HUES48 (cell line): ENCODE measurements at regions not wholly inside any gene's neighbourhood (a gene's known extent, or its start where the extent isn't known, plus 50 kb on each side); places are given as distances from the start of the nearest gene placed in this dataset.

Experiments used
- H3K27ac ChIP-seq: one replicate; pipeline ENCODE4 v1.7.0; 2013; ENCODE audit warnings: low read depth, low read length, inconsistent platforms
- H3K27me3 ChIP-seq: 2 replicates; pipeline ENCODE4 v1.6.1; 2013; ENCODE audit warnings: mild to moderate bottlenecking, low read length; ENCODE audit not compliant: control insufficient read depth, insufficient read depth
- H3K36me3 ChIP-seq: 2 replicates; pipeline ENCODE4 v1.6.1; 2013; ENCODE audit warnings: low read length; ENCODE audit not compliant: control insufficient read depth, insufficient read depth
- H3K4me1 ChIP-seq: 2 replicates; pipeline ENCODE4 v1.6.1; 2013; ENCODE audit warnings: mild to moderate bottlenecking, low read length; ENCODE audit not compliant: control insufficient read depth, insufficient read depth
- H3K4me3 ChIP-seq: 2 replicates; pipeline ENCODE4 v1.5.1; 2013; ENCODE audit warnings: mild to moderate bottlenecking, low read depth, low read length
- H3K9ac ChIP-seq: 2 replicates; pipeline ENCODE4 v1.6.1; 2013; ENCODE audit warnings: mild to moderate bottlenecking, low read depth, low read length, moderate library complexity
- H3K9me3 ChIP-seq: 2 replicates; pipeline ENCODE4 v1.6.1; 2013; ENCODE audit warnings: low read length; ENCODE audit not compliant: control insufficient read depth, insufficient read depth

GRCh38 chr21:27139526-27139925 is 172.6 kb upstream of the ADAMTS5 start:
- Histone ChIP-seq H3K27me3 (no peaks in the 10 kb centered on the region), H3K36me3 (no peaks in the 10 kb centered on the region), H3K27ac (no peak overlapping the region), H3K4me1 (no peaks in the 10 kb centered on the region), H3K9me3 (no peaks in the 10 kb centered on the region), H3K9ac (no peak overlapping the region), H3K4me3 (no peak overlapping the region)

GRCh38 chr21:27134516-27134915 is 167.6 kb upstream of the ADAMTS5 start:
- no peaks in the 10 kb centered on the region for H3K9me3 ChIP-seq
- no peak overlapping the region for H3K27ac ChIP-seq
- 0 out of 2 replicates have a peak, but pooled peaks cover 3% of the 10 kb centered on the region for H3K4me1 ChIP-seq
- H3K4me3 ChIP-seq, result no peak overlapping the region
- H3K9ac ChIP-seq, result no peak overlapping the region
- H3K36me3 ChIP-seq, result no peaks in the 10 kb centered on the region
- no peaks in the 10 kb centered on the region for H3K27me3 ChIP-seq

- H3K4me1 ChIP-seq, result 0 out of 2 replicates have a peak, but pooled peaks cover 3% of the 10 kb centered on the region
- H3K9ac ChIP-seq, result no peak overlapping the region
- H3K4me3 ChIP-seq, result no peak overlapping the region
- no peaks in the 10 kb centered on the region for H3K36me3 ChIP-seq
- no peaks in the 10 kb centered on the region for H3K9me3 ChIP-seq
- no peak overlapping the region for H3K27ac ChIP-seq
- H3K27me3 ChIP-seq, result no peaks in the 10 kb centered on the region
Observed at GRCh38 chr21:27132266-27132665, 165.4 kb upstream of the ADAMTS5 start.

- 0 out of 2 replicates have a peak, but pooled peaks cover 3% of the 10 kb centered on the region for H3K4me1 ChIP-seq
- H3K4me3 ChIP-seq, result no peak overlapping the region
- no peak overlapping the region for H3K9ac ChIP-seq
- H3K27me3 ChIP-seq, result no peaks in the 10 kb centered on the region
- H3K36me3 ChIP-seq, result no peaks in the 10 kb centered on the region
- no peaks in the 10 kb centered on the region for H3K9me3 ChIP-seq
- no peak overlapping the region for H3K27ac ChIP-seq
Observed at GRCh38 chr21:27130154-27130553, 163.3 kb upstream of the ADAMTS5 start.

- H3K27me3 ChIP-seq, result no peaks in the 10 kb centered on the region
- H3K27ac ChIP-seq, result no peak overlapping the region
- H3K36me3 ChIP-seq, result no peaks in the 10 kb centered on the region
- H3K4me1 ChIP-seq, result 0 out of 2 replicates have a peak, but pooled peaks cover 3% of the 10 kb centered on the region
- no peak overlapping the region for H3K9ac ChIP-seq
- H3K9me3 ChIP-seq, result no peaks in the 10 kb centered on the region
- H3K4me3 ChIP-seq, result no peak overlapping the region
Observed at GRCh38 chr21:27129694-27130093, 162.8 kb upstream of the ADAMTS5 start.

- Histone ChIP-seq H3K27ac (no peak overlapping the region), H3K36me3 (no peaks in the 10 kb centered on the region), H3K4me1 (0 out of 2 replicates have a peak, but pooled peaks cover 3% of the 10 kb centered on the region), H3K27me3 (no peaks in the 10 kb centered on the region), H3K9ac (no peak overlapping the region), H3K9me3 (no peaks in the 10 kb centered on the region), H3K4me3 (no peak overlapping the region)
Observed at GRCh38 chr21:27129215-27129614, 162.3 kb upstream of the ADAMTS5 start.

- no peaks in the 10 kb centered on the region for H3K9me3 ChIP-seq
- H3K27me3 ChIP-seq, result no peaks in the 10 kb centered on the region
- H3K27ac ChIP-seq, result no peak overlapping the region
- H3K9ac ChIP-seq, result no peak overlapping the region
- no peaks in the 10 kb centered on the region for H3K4me1 ChIP-seq
- H3K36me3 ChIP-seq, result no peaks in the 10 kb centered on the region
- no peak overlapping the region for H3K4me3 ChIP-seq
Observed at GRCh38 chr21:27126140-27126539, 159.3 kb upstream of the ADAMTS5 start.

- Histone ChIP-seq H3K27ac (no peak overlapping the region), H3K36me3 (no peaks in the 10 kb centered on the region), H3K9me3 (no peaks in the 10 kb centered on the region), H3K4me1 (no peaks in the 10 kb centered on the region), H3K9ac (no peak overlapping the region), H3K27me3 (no peaks in the 10 kb centered on the region), H3K4me3 (no peak overlapping the region)
Observed at GRCh38 chr21:27122686-27123085, 155.8 kb upstream of the ADAMTS5 start.

- Histone ChIP-seq H3K4me1 (peaks cover 13% of the 10 kb centered on the region; the same call in 1 of the 2 replicates), H3K9me3 (no peaks in the 10 kb centered on the region), H3K27me3 (no peaks in the 10 kb centered on the region), H3K4me3 (no peak overlapping the region), H3K9ac (no peak overlapping the region), H3K27ac (no peak overlapping the region), H3K36me3 (no peaks in the 10 kb centered on the region)
Observed at GRCh38 chr21:27114111-27114510, 147.2 kb upstream of the ADAMTS5 start.

- no peak overlapping the region for H3K4me3 ChIP-seq
Observed at GRCh38 chr21:27112186-27112585, 145.3 kb upstream of the ADAMTS5 start.

GRCh38 chr21:27110956-27111355 is 144.1 kb upstream of the ADAMTS5 start:
- Histone ChIP-seq H3K27ac (no peak overlapping the region), H3K4me3 (no peak overlapping the region), H3K9me3 (no peaks in the 10 kb centered on the region), H3K4me1 (peaks cover 13% of the 10 kb centered on the region; the same call in 1 of the 2 replicates), H3K27me3 (no peaks in the 10 kb centered on the region), H3K36me3 (no peaks in the 10 kb centered on the region), H3K9ac (no peak overlapping the region)

More at GRCh38 chr21:27112186-27112585, 145.3 kb upstream of the ADAMTS5 start:
- no peak overlapping the region for H3K27ac ChIP-seq
- no peak overlapping the region for H3K9ac ChIP-seq
- no peaks in the 10 kb centered on the region for H3K9me3 ChIP-seq
- H3K27me3 ChIP-seq, result no peaks in the 10 kb centered on the region
- H3K4me1 ChIP-seq, result peaks cover 13% of the 10 kb centered on the region; the same call in 1 of the 2 replicates
- no peaks in the 10 kb centered on the region for H3K36me3 ChIP-seq

- no peak overlapping the region for H3K27ac ChIP-seq
- H3K9ac ChIP-seq, result no peak overlapping the region
- no peaks in the 10 kb centered on the region for H3K36me3 ChIP-seq
- no peaks in the 10 kb centered on the region for H3K27me3 ChIP-seq
- H3K4me1 ChIP-seq, result peaks cover 20% of the 10 kb centered on the region
- no peak overlapping the region for H3K4me3 ChIP-seq
- no peaks in the 10 kb centered on the region for H3K9me3 ChIP-seq
Observed at GRCh38 chr21:27108701-27109100, 141.8 kb upstream of the ADAMTS5 start.
